ENCODE measurements at regions not wholly inside any gene's neighbourhood (a gene's known extent, or its start where the extent isn't known, plus 50 kb on each side); places are given as distances from the start of the nearest gene placed in this dataset.

GRCh38 chr6:44012078-44012493 lies 115.2 kb downstream of the MRPL14 start:
- no peak for DNase-seq (ENCODE audit: low spot score)

- DNase-seq (ENCODE audit: low spot score) = no peak
Observed at GRCh38 chr6:44011350-44011920, 115.8 kb downstream of the MRPL14 start.

GRCh38 chr6:44010411-44011349 lies 116.6 kb downstream of the MRPL14 start:
- no peak for DNase-seq (ENCODE audit: low spot score)

GRCh38 chr6:44009425-44010321 lies 117.6 kb downstream of the MRPL14 start:
- DNase-seq (ENCODE audit: low spot score) = no peak

DNA sequence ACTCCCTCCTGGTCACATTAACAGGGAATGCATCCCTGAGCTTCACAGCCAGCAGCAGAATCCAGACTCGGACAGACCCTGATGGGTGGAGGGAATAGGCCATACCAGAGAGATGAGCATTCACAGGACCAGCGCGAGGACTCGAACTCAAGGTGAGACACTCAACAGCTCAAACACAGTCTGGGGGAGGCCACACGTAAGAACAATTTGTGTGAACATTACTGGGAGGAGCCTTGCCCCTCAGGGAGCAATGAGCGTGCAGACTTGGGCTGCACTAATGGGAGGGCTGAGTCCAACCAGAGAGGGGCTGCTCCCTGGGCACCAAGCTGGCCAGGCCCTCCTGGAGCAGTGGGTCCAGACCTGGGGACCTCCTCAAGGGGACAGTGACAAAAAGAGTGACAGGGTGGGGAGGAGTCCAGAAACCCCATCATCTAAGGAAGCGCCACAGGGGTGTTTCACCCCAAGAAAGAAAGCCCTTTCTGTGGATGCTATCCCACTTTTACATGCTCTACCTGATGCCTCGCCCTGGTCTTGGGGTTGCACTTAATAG lies 118.4 kb downstream of the MRPL14 start:
- no peak for DNase-seq (ENCODE audit: low spot score)

- no peak for DNase-seq (ENCODE audit: low spot score)
Observed at GRCh38 chr6:44007818-44008621, 119.2 kb downstream of the MRPL14 start.

- DNase-seq (ENCODE audit: low spot score) = no peak
Observed at GRCh38 chr6:44006872-44007303, 120.4 kb downstream of the MRPL14 start.

DNA sequence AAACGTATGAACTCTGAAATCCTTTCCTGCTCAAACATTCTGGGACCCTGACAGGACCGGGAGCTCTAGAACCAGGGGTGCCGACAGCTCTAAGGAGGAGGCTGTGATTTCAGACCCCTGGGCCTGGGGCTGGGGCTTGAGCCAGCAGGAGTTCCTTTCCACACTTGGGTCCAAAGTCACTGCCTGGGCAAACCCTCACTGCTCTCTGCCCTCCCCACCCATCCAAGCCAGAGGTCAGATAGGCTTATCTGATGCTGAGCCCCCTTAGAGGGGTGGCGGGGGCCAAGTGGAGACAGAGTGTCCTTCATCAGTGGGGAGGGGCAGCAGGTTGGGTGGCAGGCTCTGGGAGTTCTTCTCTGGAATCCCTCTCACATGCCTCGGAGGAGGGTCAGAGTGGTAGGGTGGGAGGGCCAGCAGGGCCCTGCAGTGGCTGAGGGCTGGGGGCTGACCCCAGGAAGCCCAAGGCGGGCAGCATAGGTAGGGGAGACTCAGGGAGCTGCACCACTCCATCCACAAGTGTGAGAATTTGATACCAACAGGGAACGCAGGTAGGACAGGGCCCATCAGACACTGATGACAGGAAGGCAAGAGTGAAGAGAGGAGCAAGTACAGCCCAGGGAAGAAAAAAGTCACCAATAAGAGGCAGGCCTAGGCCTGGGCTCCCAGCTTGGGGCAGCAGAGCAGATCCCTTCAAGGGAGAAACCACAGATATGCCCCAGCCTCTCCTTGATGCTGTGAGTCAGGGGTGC lies 121.0 kb downstream of the MRPL14 start:
- no peak for DNase-seq (ENCODE audit: low spot score)

- DNase-seq (ENCODE audit: low spot score) = no peak
Observed at GRCh38 chr6:44005507-44005903, 121.7 kb downstream of the MRPL14 start.

GRCh38 chr6:44004625-44005506 lies 122.4 kb downstream of the MRPL14 start:
- DNase-seq (ENCODE audit: low spot score) = no peak

- DNase-seq (ENCODE audit: low spot score) = no peak
Observed at GRCh38 chr6:44004136-44004535, 123.1 kb downstream of the MRPL14 start.

DNA sequence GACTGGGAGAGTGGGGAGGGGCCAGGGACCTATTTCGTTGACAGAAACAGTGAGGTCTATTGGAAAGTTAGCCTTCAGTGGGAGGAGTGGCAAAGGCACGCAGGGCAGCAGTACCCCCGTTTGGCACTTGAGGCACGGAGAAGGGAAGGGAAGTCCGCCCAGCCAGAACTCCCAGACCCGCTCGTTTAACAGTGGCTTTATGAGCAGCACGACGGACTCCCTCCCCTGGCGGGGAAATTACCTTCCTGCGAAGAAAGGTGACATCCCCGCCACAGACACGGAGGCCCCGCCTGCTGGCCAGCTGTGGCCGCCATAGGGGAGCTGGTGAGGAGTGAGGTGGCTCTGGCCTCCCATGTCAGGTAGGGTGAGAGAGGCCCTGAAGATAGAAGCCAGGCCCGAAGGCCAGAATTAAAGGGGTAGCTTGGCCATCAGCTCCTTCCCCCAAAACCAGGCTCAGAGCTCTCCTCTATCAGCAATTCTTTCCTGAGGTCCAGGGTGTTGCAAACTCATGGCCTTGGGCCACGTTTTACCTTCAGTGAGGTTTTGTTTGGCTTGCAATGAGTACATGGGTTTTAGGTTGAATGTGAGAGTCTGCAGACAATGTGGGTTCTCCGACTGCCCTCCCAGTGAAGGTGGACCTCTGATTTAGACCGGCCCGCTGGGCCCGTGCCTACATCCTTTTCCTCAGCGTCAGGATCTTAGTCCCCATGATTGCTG lies 123.7 kb downstream of the MRPL14 start:
- DNase-seq (ENCODE audit: low spot score) = no peak

GRCh38 chr6:44002593-44003344 lies 124.5 kb downstream of the MRPL14 start:
- no peak for DNase-seq (ENCODE audit: low spot score)

DNA sequence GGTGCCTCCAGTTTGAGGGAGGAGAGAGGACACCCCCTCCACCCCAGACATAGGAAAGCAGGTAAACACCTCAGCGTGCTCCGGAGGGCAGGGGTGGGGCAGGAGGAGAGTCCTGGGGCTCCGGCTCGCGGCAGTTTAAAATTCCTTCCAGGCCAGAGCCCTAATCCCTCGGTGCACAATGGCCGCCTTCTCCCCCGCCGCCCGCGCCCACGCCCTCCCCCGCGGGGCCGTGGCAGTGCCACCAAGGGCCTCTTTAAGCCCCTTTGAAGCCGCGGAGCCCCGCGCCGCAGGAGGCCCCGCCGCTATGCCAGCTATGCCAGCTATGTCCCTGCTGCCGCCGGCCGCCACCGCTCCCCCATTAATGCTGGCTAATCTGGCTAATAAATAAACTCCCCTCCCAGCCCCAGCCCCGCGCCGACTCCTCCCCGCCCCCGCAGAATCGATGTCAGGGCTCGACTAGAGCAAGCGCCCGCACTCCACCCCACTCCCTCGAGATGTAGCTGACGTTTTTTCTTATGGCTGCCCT lies 125.1 kb downstream of the MRPL14 start:
- DNase-seq (ENCODE audit: low spot score) = no peak

GRCh38 chr6:44001318-44002066 lies 125.8 kb downstream of the MRPL14 start:
- peak; percentile 88 for DNase-seq (ENCODE audit: low spot score)

DNA sequence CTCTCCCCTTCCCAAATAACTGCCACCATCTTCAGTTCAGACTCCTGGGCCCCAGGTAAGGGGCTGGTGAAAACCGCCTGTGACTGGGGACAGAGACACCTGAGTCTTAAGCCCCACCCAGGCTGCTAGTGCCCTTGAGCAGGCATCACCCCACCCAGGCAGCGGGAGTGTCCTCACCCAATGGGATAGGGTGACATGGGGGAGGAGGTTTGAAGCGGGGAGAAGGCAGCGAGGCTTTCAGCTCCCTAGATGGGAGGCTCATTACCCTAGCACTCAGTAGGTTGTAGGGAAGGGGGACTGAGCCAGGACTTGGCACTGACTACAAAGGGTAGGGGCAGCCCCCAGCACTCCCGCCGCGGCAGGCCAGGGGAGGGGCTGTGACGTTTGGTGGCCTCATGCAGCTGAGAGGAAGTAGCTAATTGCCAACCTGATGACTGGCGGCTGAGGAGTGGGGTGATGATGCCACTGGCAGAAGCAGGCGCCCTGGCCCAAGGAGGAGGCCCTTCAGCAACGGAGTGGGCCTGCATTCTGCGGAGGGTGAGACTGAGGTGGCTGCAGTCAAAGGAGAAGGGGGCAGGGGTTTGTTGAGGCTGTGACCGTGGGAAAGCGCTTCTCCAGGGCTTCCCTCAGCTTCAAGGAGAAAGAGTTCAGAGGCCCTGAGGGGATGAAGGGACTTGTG lies 126.9 kb downstream of the MRPL14 start:
- no peak for DNase-seq (ENCODE audit: low spot score)

DNA sequence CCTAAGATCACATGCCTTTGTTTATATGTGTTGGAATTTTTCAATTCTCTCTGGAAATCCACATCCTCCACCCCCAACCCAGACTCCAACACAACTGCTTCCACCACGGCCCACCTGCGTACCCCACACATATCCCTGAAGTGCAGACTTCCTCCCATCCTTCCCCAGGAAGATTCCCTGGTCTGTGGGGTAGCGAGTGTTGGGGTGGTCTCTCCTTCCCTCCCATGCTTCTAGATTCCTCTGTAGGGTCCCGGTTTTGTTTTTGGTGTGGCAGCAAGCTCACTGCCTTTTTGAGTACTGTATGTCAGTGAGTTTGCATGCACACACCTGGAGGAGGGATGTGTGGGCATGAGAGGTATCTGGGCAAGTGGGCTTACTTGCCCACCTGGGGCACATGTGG lies 127.6 kb downstream of the MRPL14 start:
- no peak for DNase-seq (ENCODE audit: low spot score)
